ENCODE measurements at regions not wholly inside any gene's neighbourhood (a gene's known extent, or its start where the extent isn't known, plus 50 kb on each side); places are given as distances from the start of the nearest gene placed in this dataset.
"Not testable (repeated sequence)": the region's sequence is repeated elsewhere in the genome, so short reads cannot be mapped to it uniquely, and the experiment has no call there.

DNA sequence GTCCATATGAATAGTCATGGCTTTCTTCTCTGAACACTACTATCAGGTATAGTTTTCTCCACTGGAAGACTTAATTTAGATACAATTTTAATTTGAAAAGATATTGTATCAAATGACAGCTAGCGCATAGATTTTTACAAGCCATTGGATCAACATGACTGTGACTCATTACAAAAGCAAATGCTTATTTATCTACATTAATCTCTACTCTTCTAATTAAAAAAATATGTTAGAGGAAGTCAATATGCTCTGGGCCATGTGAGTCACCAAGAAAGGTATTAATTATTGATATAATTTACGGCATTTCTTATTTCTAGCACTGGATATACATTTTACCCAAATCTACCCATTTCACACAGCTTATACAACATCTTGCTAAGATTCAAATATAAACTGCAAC, 800.3 kb upstream of the GBE1 start:
- no peak overlapping the region for H3K4me2 ChIP-seq (ENCODE audit: unreplicated experiment)
- H3K9ac ChIP-seq: no peak overlapping the region
- no peak for DNase-seq
- 63 to 67% methylated on average over 2 of the region's 2 CpGs for WGBS, 2 experiments (ENCODE audit: low coverage in 1 of 2, low lambda C conversion rate in 2 of 2, missing lambda C conversion rate in 2 of 2)
- no peaks in the 10 kb centered on the region for H3F3A ChIP-seq (ENCODE audit: insufficient read depth)
- H3K4me1 ChIP-seq (ENCODE audit: insufficient read depth): no peaks in the 10 kb centered on the region
- no peaks in the 10 kb centered on the region for H3K79me2 ChIP-seq (ENCODE audit: insufficient read depth)
- no peaks in the 10 kb centered on the region for H3K9me2 ChIP-seq (ENCODE audit: insufficient read depth)
- in situ Hi-C loops (cut with MboI): no loop called here
- H3K4me3 ChIP-seq: no peak overlapping the region
- TF ChIP-seq EZH2 (IDR thresholded peaks at IDR 0.05; ENCODE audit: insufficient read depth, poor library complexity, severe bottlenecking) (no peak), EZH2phosphoT487 (IDR thresholded peaks at IDR 0.05; ENCODE audit: insufficient read depth, low read depth) (no peak)
- H2AFZ ChIP-seq: no peak overlapping the region
- H4K20me1 ChIP-seq (ENCODE audit: insufficient read depth): no peaks in the 10 kb centered on the region
- H3K27ac ChIP-seq: no peak overlapping the region
- no peaks in the 10 kb centered on the region for H3K36me3 ChIP-seq (ENCODE audit: low read depth)
- H3K27me3 ChIP-seq (replicated peaks; ENCODE audit: insufficient read depth): no peaks in the 10 kb centered on the region
- no peaks in the 10 kb centered on the region for H3K9me3 ChIP-seq (ENCODE audit: low read depth)

DNA sequence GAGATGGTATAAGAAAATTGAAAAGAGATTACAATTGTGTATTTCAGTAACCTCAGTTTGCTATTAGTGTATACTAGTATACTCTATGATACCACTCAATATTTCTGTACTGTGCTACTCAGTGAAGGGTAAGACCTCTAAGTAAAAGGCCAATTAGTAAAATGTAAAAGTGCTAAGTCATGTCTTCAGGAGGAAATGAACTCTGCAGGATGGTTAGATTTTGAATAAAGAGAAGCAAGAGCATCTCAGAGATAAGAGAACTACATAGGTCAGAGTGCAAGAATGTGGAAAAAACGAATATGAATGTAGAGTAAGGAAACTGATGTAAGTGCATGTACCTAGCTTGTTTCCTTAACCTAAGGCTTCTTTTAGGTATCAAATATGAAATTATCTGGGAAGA, 796.6 kb upstream of the GBE1 start:
- Histone ChIP-seq H3K4me2 (ENCODE audit: unreplicated experiment) (no peak overlapping the region), H3K9me2 (ENCODE audit: insufficient read depth) (no peaks in the 10 kb centered on the region), H3F3A (ENCODE audit: insufficient read depth) (no peaks in the 10 kb centered on the region), H4K20me1 (ENCODE audit: insufficient read depth) (no peaks in the 10 kb centered on the region), H3K9ac (no peak overlapping the region), H3K36me3 (ENCODE audit: low read depth) (no peaks in the 10 kb centered on the region), H3K4me3 (no peak overlapping the region), H3K79me2 (ENCODE audit: insufficient read depth) (no peaks in the 10 kb centered on the region), H3K9me3 (ENCODE audit: low read depth) (no peaks in the 10 kb centered on the region), H3K4me1 (ENCODE audit: insufficient read depth) (no peaks in the 10 kb centered on the region), H3K27ac (no peak overlapping the region), H2AFZ (no peak overlapping the region), H3K27me3 (replicated peaks; ENCODE audit: insufficient read depth) (no peaks in the 10 kb centered on the region)
- 0% methylated on average over 1 of the region's 1 CpG for WGBS, 2 experiments (ENCODE audit: low coverage in 1 of 2, low lambda C conversion rate in 2 of 2, missing lambda C conversion rate in 2 of 2)
- TF ChIP-seq EZH2phosphoT487 (IDR thresholded peaks at IDR 0.05; ENCODE audit: insufficient read depth, low read depth) (no peak), EZH2 (IDR thresholded peaks at IDR 0.05; ENCODE audit: insufficient read depth, poor library complexity, severe bottlenecking) (no peak)
- no peak for DNase-seq
- in situ Hi-C loops (cut with MboI): no loop called here

- H3K9me2 ChIP-seq (ENCODE audit: insufficient read depth): no peaks in the 10 kb centered on the region
- H3K27ac ChIP-seq: no peak overlapping the region
- H3F3A ChIP-seq (ENCODE audit: insufficient read depth): no peaks in the 10 kb centered on the region
- TF ChIP-seq EZH2 (IDR thresholded peaks at IDR 0.05; ENCODE audit: insufficient read depth, poor library complexity, severe bottlenecking) (no peak), EZH2phosphoT487 (IDR thresholded peaks at IDR 0.05; ENCODE audit: insufficient read depth, low read depth) (no peak)
- no peaks in the 10 kb centered on the region for H3K9me3 ChIP-seq (ENCODE audit: low read depth)
- no peaks in the 10 kb centered on the region for H3K36me3 ChIP-seq (ENCODE audit: low read depth)
- H3K27me3 ChIP-seq (replicated peaks; ENCODE audit: insufficient read depth): no peaks in the 10 kb centered on the region
- in situ Hi-C loops (cut with MboI): no loop called here
- no peak overlapping the region for H3K9ac ChIP-seq
- H4K20me1 ChIP-seq (ENCODE audit: insufficient read depth): no peaks in the 10 kb centered on the region
- H3K4me2 ChIP-seq (ENCODE audit: unreplicated experiment): no peak overlapping the region
- H3K4me3 ChIP-seq: no peak overlapping the region
- WGBS, 2 experiments (ENCODE audit: low coverage in 1 of 2, low lambda C conversion rate in 2 of 2, missing lambda C conversion rate in 2 of 2): 11 to 18% methylated on average over 5 of the region's 5 CpGs
- H2AFZ ChIP-seq: no peak overlapping the region
- no peaks in the 10 kb centered on the region for H3K4me1 ChIP-seq (ENCODE audit: insufficient read depth)
- DNase-seq: no peak
- H3K79me2 ChIP-seq (ENCODE audit: insufficient read depth): no peaks in the 10 kb centered on the region
Observed at GRCh38 chr3:82556113-82556512, 794.7 kb upstream of the GBE1 start.

GRCh38 chr3:82542556-82542955, 781.1 kb upstream of the GBE1 start:
- H3K9me2 ChIP-seq (ENCODE audit: insufficient read depth); H3K36me3 ChIP-seq (ENCODE audit: low read depth); H3K79me2 ChIP-seq (ENCODE audit: insufficient read depth); DNase-seq; H3K4me3 ChIP-seq; in situ Hi-C loops (cut with MboI); H2AFZ ChIP-seq; H3K27me3 ChIP-seq (replicated peaks; ENCODE audit: insufficient read depth); H3K27ac ChIP-seq; H3F3A ChIP-seq (ENCODE audit: insufficient read depth); H3K9ac ChIP-seq; H3K4me2 ChIP-seq (ENCODE audit: unreplicated experiment); H3K9me3 ChIP-seq (ENCODE audit: low read depth); H4K20me1 ChIP-seq (ENCODE audit: insufficient read depth); H3K4me1 ChIP-seq (ENCODE audit: insufficient read depth): not testable (repeated sequence)
- WGBS, 2 experiments (ENCODE audit: low coverage in 1 of 2, low lambda C conversion rate in 2 of 2, missing lambda C conversion rate in 2 of 2): 46 to 69% methylated on average over 2 of the region's 2 CpGs

DNA sequence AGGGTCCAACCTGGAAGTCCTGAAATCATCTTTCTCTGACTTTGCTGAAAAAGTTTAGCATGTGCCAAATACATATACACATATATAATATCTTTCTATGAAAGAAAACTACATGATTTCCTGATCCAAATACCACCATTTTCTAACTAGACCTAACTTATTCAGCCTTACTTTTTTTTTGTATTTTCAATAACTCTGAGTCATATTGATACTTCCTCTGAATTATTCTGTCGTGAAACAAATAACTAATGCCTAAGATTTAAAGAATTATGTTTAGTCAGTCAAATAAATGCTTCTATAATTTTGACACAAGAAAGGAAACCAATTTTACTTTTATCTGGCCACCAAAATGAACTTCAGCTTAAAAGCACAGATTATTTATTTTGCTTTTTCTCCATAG, 760.2 kb upstream of the GBE1 start:
- TF ChIP-seq EZH2 (IDR thresholded peaks at IDR 0.05; ENCODE audit: insufficient read depth, poor library complexity, severe bottlenecking) (no peak), EZH2phosphoT487 (IDR thresholded peaks at IDR 0.05; ENCODE audit: insufficient read depth, low read depth) (no peak)
- in situ Hi-C loops (cut with MboI): no loop called here
- Histone ChIP-seq H3K9me2 (ENCODE audit: insufficient read depth) (no peaks in the 10 kb centered on the region), H3K9me3 (ENCODE audit: low read depth) (peaks cover 6% of the 10 kb centered on the region), H3K27ac (no peak overlapping the region), H3K4me2 (ENCODE audit: unreplicated experiment) (no peak overlapping the region), H3K27me3 (replicated peaks; ENCODE audit: insufficient read depth) (no peaks in the 10 kb centered on the region), H3K9ac (no peak overlapping the region), H3K79me2 (ENCODE audit: insufficient read depth) (no peaks in the 10 kb centered on the region), H3K4me1 (ENCODE audit: insufficient read depth) (no peaks in the 10 kb centered on the region), H2AFZ (no peak overlapping the region), H3K4me3 (no peak overlapping the region), H3K36me3 (ENCODE audit: low read depth) (no peaks in the 10 kb centered on the region), H3F3A (ENCODE audit: insufficient read depth) (no peaks in the 10 kb centered on the region), H4K20me1 (ENCODE audit: insufficient read depth) (no peaks in the 10 kb centered on the region)
- DNase-seq: no peak
- WGBS, 2 experiments (ENCODE audit: low coverage in 1 of 2, low lambda C conversion rate in 2 of 2, missing lambda C conversion rate in 2 of 2): 10 to 15% methylated on average over 1 of the region's 1 CpG
